ENCODE measurements at regions not wholly inside any gene's neighbourhood (a gene's known extent, or its start where the extent isn't known, plus 50 kb on each side); places are given as distances from the start of the nearest gene placed in this dataset.

DNA sequence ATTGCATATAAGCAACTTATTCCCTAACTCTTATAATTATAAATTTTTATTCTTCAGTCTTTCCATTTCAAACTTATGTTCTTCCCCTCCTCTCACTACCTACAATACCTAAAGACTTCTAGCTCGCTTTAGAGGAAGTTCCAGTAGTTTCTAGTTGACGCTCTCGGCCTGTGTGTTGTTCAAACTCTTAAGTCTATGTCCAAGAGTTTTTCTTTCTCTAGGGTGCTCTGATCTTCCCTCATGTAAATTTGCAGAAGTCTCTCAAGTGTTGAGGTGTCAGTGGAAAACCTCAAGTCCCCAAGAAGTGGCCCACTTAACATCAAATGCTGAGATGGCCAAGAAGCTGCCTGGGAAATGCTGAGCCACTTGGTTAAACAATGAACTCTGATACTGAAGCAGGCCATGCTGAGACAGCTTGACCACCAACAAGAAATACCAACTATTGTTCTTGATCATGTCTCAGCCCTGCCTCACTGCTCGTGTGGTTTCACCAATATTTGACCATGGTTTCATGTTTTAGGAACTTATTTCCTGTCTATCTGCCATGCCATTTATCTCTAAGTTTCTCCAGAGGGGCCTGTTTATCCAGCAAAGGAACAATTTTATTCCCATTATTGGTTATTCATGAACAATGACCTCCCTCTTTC, 100.9 kb upstream of the TCF21 start:
- TF ChIP-seq, protein P1, sequence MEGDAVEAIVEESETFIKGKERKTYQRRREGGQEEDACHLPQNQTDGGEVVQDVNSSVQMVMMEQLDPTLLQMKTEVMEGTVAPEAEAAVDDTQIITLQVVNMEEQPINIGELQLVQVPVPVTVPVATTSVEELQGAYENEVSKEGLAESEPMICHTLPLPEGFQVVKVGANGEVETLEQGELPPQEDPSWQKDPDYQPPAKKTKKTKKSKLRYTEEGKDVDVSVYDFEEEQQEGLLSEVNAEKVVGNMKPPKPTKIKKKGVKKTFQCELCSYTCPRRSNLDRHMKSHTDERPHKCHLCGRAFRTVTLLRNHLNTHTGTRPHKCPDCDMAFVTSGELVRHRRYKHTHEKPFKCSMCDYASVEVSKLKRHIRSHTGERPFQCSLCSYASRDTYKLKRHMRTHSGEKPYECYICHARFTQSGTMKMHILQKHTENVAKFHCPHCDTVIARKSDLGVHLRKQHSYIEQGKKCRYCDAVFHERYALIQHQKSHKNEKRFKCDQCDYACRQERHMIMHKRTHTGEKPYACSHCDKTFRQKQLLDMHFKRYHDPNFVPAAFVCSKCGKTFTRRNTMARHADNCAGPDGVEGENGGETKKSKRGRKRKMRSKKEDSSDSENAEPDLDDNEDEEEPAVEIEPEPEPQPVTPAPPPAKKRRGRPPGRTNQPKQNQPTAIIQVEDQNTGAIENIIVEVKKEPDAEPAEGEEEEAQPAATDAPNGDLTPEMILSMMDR (IDR thresholded peaks at IDR 0.05), result no peak
- TF ChIP-seq POLR2AphosphoS5 (IDR thresholded peaks at IDR 0.05) (no peak), POLR2A (IDR thresholded peaks at IDR 0.05; ENCODE audit: low read depth) (no peak), EP300 (IDR thresholded peaks at IDR 0.05) (no peak)
